Endothelial cell of umbilical vein (primary cell): ENCODE measurements at regions not wholly inside any gene's neighbourhood (a gene's known extent, or its start where the extent isn't known, plus 50 kb on each side); places are given as distances from the start of the nearest gene placed in this dataset.

ENCODE experiments used
- BruUV-seq: library from RNA; stranded (reverse); fragments of 400-500 nt; replicated peaks from 2 replicates; lab custom pipeline; 2021; lab: Mats Ljungman, UMichigan
- CTCF ChIA-PET: fragments of 300-600, 350-600 bp; sonication (Branson Sonifier 250); formaldehyde crosslinking; loops from one replicate; lab custom pipeline; 2021; ENCODE audit warnings: antibody characterized with exemption, inconsistent platforms; lab: Charles Lee
- POLR2A ChIA-PET: fragments of 300-600, 350-600 bp; sonication (Branson Sonifier 250); formaldehyde crosslinking; loops from one replicate; lab custom pipeline; 2021; ENCODE audit warnings: antibody characterized with exemption, inconsistent platforms; lab: Charles Lee
- DNase-seq: peaks from one replicate; pipeline ENCODE4 v3.0.0-alpha.2; 2011; ENCODE audit warnings: low read depth, low spot score
- FAIRE-seq: peaks from 2 replicates; lab custom pipeline; 2011; peaks lifted over from hg19 to GRCh38; lab: Jason Lieb, UNC
- H2AFZ ChIP-seq: 2 replicates; pipeline ENCODE4 v1.6.0; 2012; ENCODE audit warnings: low read depth, low read length, control low read depth, inconsistent platforms
- H3K27ac ChIP-seq: 2 replicates; pipeline ENCODE4 v1.5.1; 2011; ENCODE audit warnings: low read depth, mild to moderate bottlenecking, control low read depth, low read length, moderate library complexity; ENCODE audit not compliant: insufficient read depth
- H3K27me3 ChIP-seq, 2 experiments: 2 replicates each; pipeline versions ENCODE4 v1.6.0 to v1.6.1; 2011; ENCODE audit warnings: low read length in 2 of 2, mixed read lengths in 1 of 2; ENCODE audit not compliant: control insufficient read depth in 2 of 2, insufficient read depth in 2 of 2
- H3K36me3 ChIP-seq, 2 experiments: 2 replicates in 1 of 2; 3 replicates in 1 of 2; pipeline ENCODE4 v1.5.1; 2011; ENCODE audit warnings: low read length in 2 of 2, mild to moderate bottlenecking in 1 of 2, moderate library complexity in 1 of 2; ENCODE audit not compliant: control insufficient read depth in 2 of 2, insufficient read depth in 2 of 2; ENCODE audit errors: extremely low read depth in 1 of 2
- H3K4me1 ChIP-seq: 3 replicates; pipeline ENCODE4 v1.5.1; 2011; ENCODE audit warnings: mild to moderate bottlenecking, low read length; ENCODE audit not compliant: control insufficient read depth, insufficient read depth; ENCODE audit errors: extremely low read depth
- H3K4me2 ChIP-seq: 2 replicates; pipeline ENCODE4 v1.6.1; 2011; ENCODE audit warnings: low read length, control low read depth, mixed read lengths; ENCODE audit not compliant: insufficient read depth
- H3K4me3 ChIP-seq, 3 experiments: fragments of 200-600 bp in 1 of 3; sonication (generic), shearing (Covaris generic) in 1 of 3; replicated peaks in 1 of 3; 2 replicates each; pipeline ENCODE4 v1.5.1; 2011 to 2016; ENCODE audit warnings: control low read depth in 3 of 3, low read length in 3 of 3, mild to moderate bottlenecking in 2 of 3, inconsistent platforms in 1 of 3, low read depth in 1 of 3, moderate library complexity in 1 of 3; ENCODE audit not compliant: insufficient read depth in 1 of 3
- H3K79me2 ChIP-seq: 2 replicates; pipeline ENCODE4 v1.6.0; 2012; ENCODE audit warnings: low read length, inconsistent platforms; ENCODE audit not compliant: control insufficient read depth, insufficient read depth
- H3K9ac ChIP-seq: replicated peaks from 2 replicates; pipeline ENCODE3; 2011; ENCODE audit warnings: low read length, control low read depth; ENCODE audit not compliant: insufficient read depth; ENCODE audit errors: extremely low read depth
- H3K9me1 ChIP-seq: replicated peaks from 3 replicates; pipeline ENCODE4 v1.6.0; 2011; ENCODE audit warnings: mild to moderate bottlenecking, low read length; ENCODE audit not compliant: control insufficient read depth, insufficient read depth; ENCODE audit errors: extremely low read depth
- H3K9me3 ChIP-seq: replicated peaks from 2 replicates; pipeline ENCODE4 v1.5.1; 2012; ENCODE audit warnings: low read length, inconsistent platforms; ENCODE audit not compliant: control insufficient read depth, insufficient read depth
- H4K20me1 ChIP-seq: replicated peaks from 2 replicates; pipeline ENCODE3; 2011; ENCODE audit warnings: mild to moderate bottlenecking, low read length; ENCODE audit not compliant: control insufficient read depth, insufficient read depth; ENCODE audit errors: extremely low read depth
- EZH2 ChIP-seq: IDR thresholded peaks from 2 replicates; pipeline ENCODE4 v1.6.1; 2012; ENCODE audit warnings: borderline replicate concordance, low read depth, mild to moderate bottlenecking, moderate library complexity, low read length, inconsistent platforms; ENCODE audit not compliant: severe bottlenecking
- FOS ChIP-seq: IDR thresholded peaks from 2 replicates; pipeline ENCODE4 v1.6.1; 2011; ENCODE audit warnings: mild to moderate bottlenecking, low read length, moderate library complexity, borderline replicate concordance; ENCODE audit not compliant: insufficient read depth
- GATA2 ChIP-seq: IDR thresholded peaks from 2 replicates; pipeline ENCODE4 v1.7.0; 2011; ENCODE audit warnings: low read depth, mild to moderate bottlenecking, moderate library complexity, mixed read lengths, low read length; ENCODE audit not compliant: insufficient read length, insufficient read depth
- MAX ChIP-seq: IDR thresholded peaks from 2 replicates; pipeline ENCODE4 v1.6.1; 2011; ENCODE audit not compliant: insufficient read depth, insufficient read length
- POLR2A ChIP-seq: IDR thresholded peaks from 2 replicates; pipeline ENCODE4 v1.6.1; 2012; ENCODE audit warnings: low read depth, mild to moderate bottlenecking, control low read depth, low read length
- dilution Hi-C: fragments of 300-500 bp; cut with MboI; formaldehyde crosslinking; loops from one replicate; pipeline ENCODE4 v1.15.0; 2019; ENCODE audit warnings: low sequenced_read_pairs; ENCODE audit not compliant: extremely low pct_ligation_motif_present
- intact Hi-C: fragments of 100-400 bp; cut with micrococcal nuclease; formaldehyde crosslinking; loops from one replicate; pipeline ENCODE4 v1.10.0; 2022

GRCh38 chr2:126832757-126833156 lies 65.9 kb upstream of the TEX51 start:
- DNase-seq (no peak), FAIRE-seq (no peak)
- no peak overlapping the region for H3K27ac ChIP-seq
- H3K9ac ChIP-seq, result no peak overlapping the region
- dilution Hi-C loops, result no loop called here
- H3K79me2 ChIP-seq, result no peaks in the 10 kb centered on the region
- H3K9me3 ChIP-seq, result no peaks in the 10 kb centered on the region
- H3K36me3 ChIP-seq, result no peaks in the 10 kb centered on the region
- no peak overlapping the region for H3K4me3 ChIP-seq
- H2AFZ ChIP-seq, result no peak overlapping the region
- POLR2A ChIA-PET, result no interaction called here
- H3K9me1 ChIP-seq, result no peaks in the 10 kb centered on the region
- BruUV-seq, result no TSS peak
- no peaks in the 10 kb centered on the region for H3K4me1 ChIP-seq
- H3K27me3 ChIP-seq, result no peaks in the 10 kb centered on the region
- no peaks in the 10 kb centered on the region for H4K20me1 ChIP-seq
- CTCF ChIA-PET, result no interaction called here
- intact Hi-C loops, result no loop called here
- H3K4me2 ChIP-seq, result no peak overlapping the region
- TF ChIP-seq MAX (no peak), GATA2 (no peak), EZH2 (no peak), POLR2A (no peak), FOS (no peak)

GRCh38 chr2:126834006-126834659 lies 64.6 kb upstream of the TEX51 start:
- Histone ChIP-seq H3K4me1 (no peaks in the 10 kb centered on the region), H3K27me3 (no peaks in the 10 kb centered on the region), H3K9ac (no peak overlapping the region), H2AFZ (no peak overlapping the region), H3K4me3 (no peak overlapping the region), H3K9me1 (no peaks in the 10 kb centered on the region), H3K4me2 (no peak overlapping the region), H4K20me1 (no peaks in the 10 kb centered on the region), H3K9me3 (no peaks in the 10 kb centered on the region), H3K36me3 (no peaks in the 10 kb centered on the region), H3K27ac (no peak overlapping the region), H3K79me2 (no peaks in the 10 kb centered on the region)
- FAIRE-seq, result no peak
- intact Hi-C loops, result no loop called here
- ChIA-PET CTCF (no interaction called here), POLR2A (no interaction called here)
- TF ChIP-seq POLR2A (no peak), GATA2 (no peak)
- BruUV-seq, result no TSS peak
- dilution Hi-C loops, result no loop called here
- no peak for DNase-seq
